ENCODE measurements at regions not wholly inside any gene's neighbourhood (a gene's known extent, or its start where the extent isn't known, plus 50 kb on each side); places are given as distances from the start of the nearest gene placed in this dataset.

DNA sequence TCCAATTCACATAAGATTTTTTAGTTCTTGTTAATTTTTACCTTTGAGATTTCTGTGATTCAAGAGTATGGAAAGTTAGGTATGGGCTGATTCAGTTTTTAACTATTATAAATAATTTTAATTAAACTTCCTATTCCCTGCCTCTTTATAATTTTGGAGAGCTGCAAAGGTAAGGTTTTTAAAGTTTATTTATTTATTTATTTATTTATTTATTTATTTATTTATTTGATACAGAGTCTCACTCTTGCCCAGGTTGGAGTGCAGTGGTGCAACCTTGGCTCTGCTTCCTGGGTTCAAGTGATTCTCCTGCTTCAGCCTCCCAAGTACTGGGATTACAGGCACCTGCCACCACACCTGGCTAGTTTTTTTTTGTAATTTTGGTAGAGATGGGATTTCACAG lies 215.5 kb upstream of the FIGN start:
- H3K9me3 ChIP-seq: peaks cover 0 to 8% (median 0%) of the 10 kb centered on the region in 3 donors
- H3K4me3 ChIP-seq: no peak overlapping the region
- H3K27me3 ChIP-seq: no peaks in the 10 kb centered on the region
- no peak for ATAC-seq
- no peaks in the 10 kb centered on the region for H3K4me1 ChIP-seq
- no peaks in the 10 kb centered on the region for H3K36me3 ChIP-seq
- TF ChIP-seq POLR2A (IDR thresholded peaks at IDR 0.05): no peak
- TF ChIP-seq, protein P1, sequence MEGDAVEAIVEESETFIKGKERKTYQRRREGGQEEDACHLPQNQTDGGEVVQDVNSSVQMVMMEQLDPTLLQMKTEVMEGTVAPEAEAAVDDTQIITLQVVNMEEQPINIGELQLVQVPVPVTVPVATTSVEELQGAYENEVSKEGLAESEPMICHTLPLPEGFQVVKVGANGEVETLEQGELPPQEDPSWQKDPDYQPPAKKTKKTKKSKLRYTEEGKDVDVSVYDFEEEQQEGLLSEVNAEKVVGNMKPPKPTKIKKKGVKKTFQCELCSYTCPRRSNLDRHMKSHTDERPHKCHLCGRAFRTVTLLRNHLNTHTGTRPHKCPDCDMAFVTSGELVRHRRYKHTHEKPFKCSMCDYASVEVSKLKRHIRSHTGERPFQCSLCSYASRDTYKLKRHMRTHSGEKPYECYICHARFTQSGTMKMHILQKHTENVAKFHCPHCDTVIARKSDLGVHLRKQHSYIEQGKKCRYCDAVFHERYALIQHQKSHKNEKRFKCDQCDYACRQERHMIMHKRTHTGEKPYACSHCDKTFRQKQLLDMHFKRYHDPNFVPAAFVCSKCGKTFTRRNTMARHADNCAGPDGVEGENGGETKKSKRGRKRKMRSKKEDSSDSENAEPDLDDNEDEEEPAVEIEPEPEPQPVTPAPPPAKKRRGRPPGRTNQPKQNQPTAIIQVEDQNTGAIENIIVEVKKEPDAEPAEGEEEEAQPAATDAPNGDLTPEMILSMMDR (IDR thresholded peaks at IDR 0.05): no peak
- no peak for TF ChIP-seq EP300 (IDR thresholded peaks at IDR 0.05)
- TF ChIP-seq POLR2AphosphoS5 (IDR thresholded peaks at IDR 0.05): no peak
- no peak overlapping the region for H3K27ac ChIP-seq

GRCh38 chr2:163949693-163950092 lies 213.9 kb upstream of the FIGN start:
- H3K4me1 ChIP-seq: no peaks in the 10 kb centered on the region
- peaks cover 0 to 8% (median 0%) of the 10 kb centered on the region in 3 donors for H3K9me3 ChIP-seq
- TF ChIP-seq POLR2A (IDR thresholded peaks at IDR 0.05) (no peak), POLR2AphosphoS5 (IDR thresholded peaks at IDR 0.05) (no peak), EP300 (IDR thresholded peaks at IDR 0.05) (no peak)
- TF ChIP-seq, protein P1 (IDR thresholded peaks at IDR 0.05): no peak
- H3K4me3 ChIP-seq: no peak overlapping the region
- ATAC-seq: no peak
- H3K27ac ChIP-seq: no peak overlapping the region
- no peaks in the 10 kb centered on the region for H3K27me3 ChIP-seq
- H3K36me3 ChIP-seq: no peaks in the 10 kb centered on the region

GRCh38 chr2:163944347-163944737 lies 208.5 kb upstream of the FIGN start:
- ATAC-seq: no peak

GRCh38 chr2:163943403-163944346 lies 207.9 kb upstream of the FIGN start:
- 70 to 75% methylated on average over 7 to 9 of the region's 9 CpGs for WGBS, 2 donors (ENCODE audit: low coverage in 1 of 2)

More at GRCh38 chr2:163944347-163944737, 208.5 kb upstream of the FIGN start:
- Histone ChIP-seq H3K27ac (no peak overlapping the region), H3K4me1 (no peaks in the 10 kb centered on the region), H3K4me3 (no peak overlapping the region), H3K36me3 (no peaks in the 10 kb centered on the region), H3K9me3 (no peaks in the 10 kb centered on the region), H3K27me3 (no peaks in the 10 kb centered on the region)
- 89 to 92% methylated on average over 4 of the region's 4 CpGs for WGBS, 2 donors (ENCODE audit: low coverage in 1 of 2)
- TF ChIP-seq, protein P1 (IDR thresholded peaks at IDR 0.05): no peak
- no peak for TF ChIP-seq POLR2AphosphoS5 (IDR thresholded peaks at IDR 0.05)
- no peak for TF ChIP-seq EP300 (IDR thresholded peaks at IDR 0.05)
- no peak for TF ChIP-seq POLR2A (IDR thresholded peaks at IDR 0.05)

More at GRCh38 chr2:163943403-163944346, 207.9 kb upstream of the FIGN start:
- Histone ChIP-seq H3K36me3 (no peaks in the 10 kb centered on the region), H3K27ac (no peak overlapping the region), H3K9me3 (no peaks in the 10 kb centered on the region), H3K4me1 (no peaks in the 10 kb centered on the region), H3K4me3 (no peak overlapping the region), H3K27me3 (no peaks in the 10 kb centered on the region)
- TF ChIP-seq EP300 (IDR thresholded peaks at IDR 0.05) (no peak), POLR2A (IDR thresholded peaks at IDR 0.05) (no peak)
- TF ChIP-seq, protein P1 (IDR thresholded peaks at IDR 0.05): no peak
- ATAC-seq: no peak

All from gastroesophageal sphincter (tissue), 4 donors.